Skin epidermis (tissue), 12 donors: ENCODE measurements at regions not wholly inside any gene's neighbourhood (a gene's known extent, or its start where the extent isn't known, plus 50 kb on each side); places are given as distances from the start of the nearest gene placed in this dataset.

ENCODE experiments used
- H3K27ac ChIP-seq, 21 experiments: fragments of 200-600 bp; sonication (generic) in 11 of 21; one replicate each; pipeline ENCODE4 v1.5.0; 2020; ENCODE audit warnings: mild to moderate bottlenecking in 3 of 21, inconsistent platforms in 2 of 21, moderate library complexity in 2 of 21
- H3K4me3 ChIP-seq, 7 experiments: fragments of 200-600 bp; sonication (generic) in 2 of 7; one replicate each; pipeline ENCODE4 v1.5.0; 2020; ENCODE audit warnings: inconsistent platforms in 2 of 7, mild to moderate bottlenecking in 2 of 7, moderate library complexity in 1 of 7

DNA sequence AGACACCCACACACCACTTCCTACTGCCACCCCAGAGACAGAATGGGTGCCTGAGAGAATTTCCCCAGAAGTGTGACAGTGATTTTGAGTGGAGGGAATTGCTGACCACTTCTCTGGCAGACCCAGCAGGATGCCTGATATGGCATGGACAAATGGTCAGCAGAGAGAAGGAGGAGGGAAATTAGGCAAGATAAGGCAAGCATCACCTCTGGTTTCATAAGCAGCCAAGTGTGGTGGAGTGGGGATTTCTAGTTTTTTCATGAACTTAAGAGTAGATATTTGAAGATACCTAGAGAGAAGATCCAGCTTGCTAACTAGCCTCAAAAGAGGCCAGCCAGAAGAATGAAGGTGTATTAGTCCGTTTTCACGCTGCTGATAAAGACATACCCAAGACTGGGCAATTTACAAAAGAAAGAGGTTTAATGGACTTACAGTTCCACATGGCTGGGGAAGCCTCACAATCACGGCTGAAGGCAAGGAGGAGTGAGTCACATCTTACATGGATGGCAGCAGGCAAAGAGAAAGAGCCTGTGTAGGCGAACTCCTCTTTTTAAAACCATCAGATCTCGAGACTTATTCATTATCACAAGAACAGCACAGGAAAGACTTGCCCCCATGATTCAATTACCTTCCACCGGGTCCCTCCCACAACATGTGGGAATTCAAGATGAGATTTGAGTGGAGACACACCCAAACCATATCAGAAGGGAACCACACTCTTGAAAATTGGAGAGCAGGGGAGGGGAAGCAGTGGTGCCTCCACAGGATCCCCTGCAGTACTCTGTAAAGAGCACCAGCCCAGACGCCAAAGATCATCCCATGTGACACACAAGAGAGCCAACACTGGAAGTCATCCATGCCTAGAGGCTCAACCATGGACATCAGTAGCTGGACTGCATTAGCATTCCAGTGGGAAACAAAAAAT is 64.2 kb downstream of the RBM43 start:
- no peak overlapping the region for H3K27ac ChIP-seq
- no peak overlapping the region for H3K4me3 ChIP-seq

DNA sequence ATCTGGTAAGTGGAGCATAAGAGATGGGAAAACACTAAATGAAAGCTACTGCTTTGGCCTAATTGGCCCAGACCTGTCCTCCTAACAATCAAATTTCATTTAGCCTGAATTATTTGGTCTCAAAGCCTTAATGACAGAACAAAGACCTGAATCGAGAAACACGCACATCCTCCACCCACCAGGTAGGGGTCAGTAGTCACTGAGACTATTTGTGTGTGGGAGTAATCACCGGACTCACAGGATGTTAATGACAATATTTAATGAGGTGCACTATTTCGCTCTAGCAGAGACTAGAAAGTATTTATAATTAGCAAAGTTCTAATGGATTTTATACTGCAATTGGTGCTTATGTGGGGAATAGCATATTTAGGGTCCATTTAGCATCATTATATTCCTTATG is 68.1 kb downstream of the RBM43 start:
- Histone ChIP-seq H3K4me3 (no peak overlapping the region), H3K27ac (no peak overlapping the region)

DNA sequence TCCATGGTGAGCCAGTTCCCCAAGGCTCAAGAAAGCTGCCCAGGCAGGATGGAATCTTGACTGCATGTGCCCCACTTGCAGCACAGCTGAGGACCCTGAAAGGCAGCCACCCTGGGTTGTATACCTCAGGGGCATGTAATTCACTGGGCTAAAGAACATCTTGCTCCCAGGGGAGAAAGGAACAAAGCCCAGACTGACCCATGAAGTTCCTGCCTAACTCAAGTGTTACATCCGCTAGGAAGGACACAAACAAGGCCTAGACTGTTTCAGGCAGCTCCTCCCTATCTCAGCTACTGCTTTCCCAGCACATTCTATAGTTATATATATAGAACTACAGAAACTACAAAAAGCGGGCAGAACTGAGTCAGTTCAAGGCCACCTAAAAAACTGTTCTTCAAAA is 69.0 kb downstream of the RBM43 start:
- no peak overlapping the region for H3K27ac ChIP-seq
- H3K4me3 ChIP-seq = no peak overlapping the region

DNA sequence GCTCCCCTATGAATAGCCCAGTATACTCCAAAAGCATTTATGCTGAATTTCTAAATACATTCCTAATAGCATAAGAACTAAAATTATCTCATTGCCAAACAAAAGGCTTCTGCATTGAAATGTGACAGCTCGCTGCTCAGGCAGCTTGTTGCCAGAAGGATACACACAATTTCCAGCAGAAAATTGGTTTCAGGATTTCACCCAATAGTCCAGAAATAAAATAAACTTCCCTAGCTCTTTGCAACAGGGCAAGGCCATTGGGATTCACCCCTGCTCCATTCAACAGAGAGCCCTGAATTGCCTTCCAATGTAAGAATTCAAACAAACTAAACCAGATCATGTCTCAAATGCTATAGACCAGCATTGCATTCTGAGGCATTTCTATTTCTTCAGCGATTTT is 70.7 kb downstream of the RBM43 start:
- H3K27ac ChIP-seq = no peak overlapping the region

DNA sequence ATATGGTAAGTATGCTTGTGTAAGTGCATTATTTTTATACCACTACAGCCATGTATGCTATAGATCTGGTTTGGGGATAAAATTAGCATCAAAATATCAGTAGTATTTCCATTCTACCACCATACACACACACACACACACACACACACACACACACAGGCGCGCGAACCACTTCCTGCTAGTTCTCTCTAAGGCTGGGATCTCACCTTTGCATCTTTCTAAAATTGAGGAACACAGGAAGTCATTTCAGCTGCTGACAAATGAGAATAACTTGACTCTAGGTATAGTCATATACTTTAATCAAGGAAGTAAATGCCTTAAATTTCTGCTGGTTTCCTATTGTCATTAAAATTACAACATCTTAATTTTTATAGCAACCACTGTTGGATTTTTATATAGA is 72.5 kb downstream of the RBM43 start:
- Histone ChIP-seq H3K27ac (no peak overlapping the region), H3K4me3 (no peak overlapping the region)

More for the DNA sequence above, 70.7 kb downstream of the RBM43 start:
- H3K4me3 ChIP-seq = no peak overlapping the region

DNA sequence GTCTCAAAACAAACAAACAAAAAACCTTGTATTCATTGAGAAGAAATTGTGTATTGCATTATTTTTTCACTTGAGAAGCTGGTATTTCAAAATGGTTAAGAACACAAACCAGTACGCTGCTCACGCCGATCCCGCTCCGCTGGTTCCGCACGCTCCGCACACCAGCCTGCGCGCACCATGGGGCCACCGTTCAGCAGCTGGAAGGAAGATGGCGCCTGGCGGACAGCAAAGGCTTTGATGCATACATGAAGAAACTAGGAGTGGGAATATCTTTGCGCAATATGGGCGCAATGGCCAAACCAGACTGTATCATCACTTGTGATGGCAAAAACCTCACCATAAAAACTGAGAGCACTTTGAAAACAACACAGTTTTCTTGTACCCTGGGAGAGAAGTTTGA is 75.7 kb downstream of the RBM43 start:
- Histone ChIP-seq H3K27ac (no peak overlapping the region), H3K4me3 (no peak overlapping the region)

DNA sequence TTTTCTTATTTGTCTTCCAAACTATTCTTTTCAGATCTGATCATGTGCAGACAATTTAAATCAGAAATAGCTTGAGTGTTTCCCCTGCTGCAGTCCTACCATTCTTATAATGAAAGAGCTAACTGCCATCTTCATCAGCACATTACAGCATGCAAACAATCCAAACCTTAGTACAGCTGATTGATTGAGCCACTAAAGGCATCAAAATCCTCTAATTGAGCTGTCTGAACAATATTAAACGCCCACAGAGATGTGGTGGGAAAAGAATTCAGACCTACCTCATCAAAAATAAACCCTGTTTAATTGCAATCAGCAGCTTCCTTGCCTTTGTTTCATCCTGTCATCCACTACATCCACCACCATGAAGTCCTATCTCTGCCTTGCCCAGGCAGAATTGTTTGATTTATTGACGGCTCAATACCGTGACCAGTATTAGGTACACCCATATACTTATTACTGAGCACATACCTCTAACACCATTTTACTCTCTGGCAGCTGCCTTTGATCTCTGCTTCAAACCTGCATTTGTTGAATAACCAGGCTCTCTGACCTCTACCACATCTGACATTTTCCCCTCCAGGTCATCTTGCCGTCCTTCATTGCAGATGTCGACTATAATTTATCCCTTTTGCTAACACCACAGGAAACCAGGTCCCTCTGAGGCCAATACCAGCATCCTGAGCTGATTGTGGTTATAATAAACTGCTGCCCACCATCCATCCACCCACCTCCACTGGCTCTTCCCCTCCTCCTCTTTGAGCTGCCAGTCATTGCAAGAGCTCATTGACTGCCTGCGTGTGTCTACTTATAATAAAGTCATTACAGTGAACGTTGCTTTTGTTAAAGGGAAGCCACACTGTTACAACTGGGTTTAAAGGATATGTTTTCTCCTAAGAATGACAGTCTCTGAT is 78.5 kb downstream of the RBM43 start:
- H3K4me3 ChIP-seq = no peak overlapping the region
- H3K27ac ChIP-seq = no peak overlapping the region

DNA sequence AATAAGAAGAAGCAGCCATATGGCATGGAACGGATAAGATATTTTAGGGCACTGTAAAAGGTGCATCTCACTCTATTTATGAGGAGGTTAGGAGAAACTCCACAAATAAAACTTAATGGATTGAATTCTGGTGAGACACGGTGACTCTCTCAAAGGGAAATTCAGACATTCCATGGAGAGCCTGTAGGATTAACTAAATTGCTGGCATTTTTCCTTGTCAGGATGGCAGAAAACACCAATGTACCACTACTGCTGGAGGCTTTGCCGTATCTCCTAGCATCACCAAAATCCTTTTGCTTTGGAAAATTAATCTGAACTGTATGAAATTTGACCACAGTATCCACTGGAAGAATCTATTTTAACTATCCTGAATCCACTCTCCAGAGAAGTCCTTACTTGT is 79.3 kb downstream of the RBM43 start:
- H3K27ac ChIP-seq = no peak overlapping the region
- no peak overlapping the region for H3K4me3 ChIP-seq

DNA sequence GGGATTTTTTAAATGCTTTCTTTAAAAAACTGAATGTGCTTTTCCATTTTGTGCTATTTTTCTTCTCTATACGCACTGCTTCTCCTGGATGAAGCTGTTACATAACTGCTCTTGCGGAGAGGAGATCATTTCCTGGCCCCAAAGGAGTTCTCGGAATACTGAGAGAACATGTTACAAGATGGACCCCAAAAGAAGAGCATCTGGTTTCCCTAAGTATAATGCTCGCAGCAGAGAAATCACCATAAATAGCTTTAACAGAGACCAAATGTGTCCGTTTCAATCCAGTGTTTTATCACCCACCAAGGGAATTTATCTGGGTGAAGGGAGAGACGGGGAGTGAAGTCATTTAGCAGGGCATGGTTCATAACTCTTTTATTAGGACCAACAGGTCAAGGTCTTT is 80.1 kb downstream of the RBM43 start:
- no peak overlapping the region for H3K4me3 ChIP-seq
- no peak overlapping the region for H3K27ac ChIP-seq

DNA sequence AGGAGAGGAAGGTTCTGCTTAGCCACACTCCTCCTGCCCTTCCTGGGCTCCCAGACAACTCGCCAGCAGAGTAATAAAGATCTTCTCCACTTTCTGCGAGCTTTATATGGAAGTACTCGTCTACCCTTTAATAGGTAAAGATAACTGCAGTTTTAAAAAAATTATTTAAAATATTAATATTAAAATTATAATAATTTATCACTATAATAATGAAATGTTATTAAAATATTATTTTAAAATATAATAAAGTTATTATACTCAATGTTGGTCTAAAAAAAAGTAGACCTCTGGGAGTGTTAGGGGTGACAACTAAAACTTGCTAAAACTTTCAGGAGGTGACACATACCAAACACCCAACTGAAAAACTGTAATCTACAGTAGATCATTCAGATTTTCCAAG is 81.5 kb downstream of the RBM43 start:
- Histone ChIP-seq H3K27ac (no peak overlapping the region), H3K4me3 (no peak overlapping the region)

DNA sequence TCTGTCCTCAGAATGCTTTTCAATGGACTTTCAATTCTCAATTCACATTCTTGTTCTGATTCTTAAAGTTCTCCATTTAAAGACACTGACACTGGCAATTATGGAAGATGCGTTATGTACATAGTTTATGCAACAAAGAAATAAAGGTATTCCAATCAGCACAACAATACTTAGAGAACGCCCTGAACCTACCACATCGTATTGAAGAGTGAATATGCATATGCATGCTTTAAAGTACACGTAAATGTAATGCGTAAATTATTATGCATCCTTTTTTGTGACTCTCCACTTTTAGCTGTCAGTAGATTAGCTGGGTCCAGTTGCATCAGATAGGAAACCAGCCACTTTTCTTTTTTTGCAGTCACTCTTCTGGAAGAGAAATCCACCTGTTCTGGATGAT is 83.5 kb downstream of the RBM43 start:
- no peak overlapping the region for H3K4me3 ChIP-seq
- H3K27ac ChIP-seq = no peak overlapping the region

DNA sequence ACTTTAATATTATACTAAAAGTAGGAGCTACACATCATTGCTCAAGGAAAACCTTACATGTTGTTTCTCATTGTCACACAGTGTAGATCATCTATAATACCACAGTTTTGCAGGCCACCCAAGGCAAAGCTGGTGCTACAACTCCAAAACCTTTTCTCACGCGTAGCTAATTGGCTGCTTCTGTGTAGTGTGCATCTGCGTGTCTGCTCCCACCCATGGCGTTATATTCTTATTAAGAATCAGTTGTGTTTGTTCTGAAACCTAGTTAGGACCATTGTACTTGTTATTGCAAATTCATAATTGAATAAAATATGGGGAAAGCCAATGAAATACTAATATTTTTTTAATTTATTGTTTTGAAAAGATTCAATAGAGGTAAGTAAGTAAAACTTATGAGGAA is 83.9 kb downstream of the RBM43 start:
- H3K4me3 ChIP-seq = no peak overlapping the region
- no peak overlapping the region for H3K27ac ChIP-seq

DNA sequence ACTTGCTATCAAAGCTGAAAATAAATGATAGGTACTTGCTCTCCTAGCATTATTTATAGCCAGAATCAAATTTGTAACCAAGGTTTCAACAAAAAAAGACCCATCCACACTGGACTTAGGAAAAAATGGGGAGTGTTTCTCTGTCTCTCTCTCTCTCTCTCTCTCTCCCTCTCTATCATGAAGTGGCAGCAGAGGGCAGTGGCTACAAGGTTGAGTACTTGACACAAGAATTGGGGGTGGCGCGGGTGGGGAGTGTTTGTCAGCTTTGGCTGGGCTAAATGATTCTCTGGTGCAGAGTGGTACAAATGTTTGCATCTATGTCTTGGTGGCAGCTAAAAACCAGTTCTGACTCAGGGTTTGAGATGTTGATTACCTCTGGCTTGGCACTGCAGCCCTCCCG is 85.0 kb downstream of the RBM43 start:
- H3K27ac ChIP-seq = no peak overlapping the region
- no peak overlapping the region for H3K4me3 ChIP-seq

DNA sequence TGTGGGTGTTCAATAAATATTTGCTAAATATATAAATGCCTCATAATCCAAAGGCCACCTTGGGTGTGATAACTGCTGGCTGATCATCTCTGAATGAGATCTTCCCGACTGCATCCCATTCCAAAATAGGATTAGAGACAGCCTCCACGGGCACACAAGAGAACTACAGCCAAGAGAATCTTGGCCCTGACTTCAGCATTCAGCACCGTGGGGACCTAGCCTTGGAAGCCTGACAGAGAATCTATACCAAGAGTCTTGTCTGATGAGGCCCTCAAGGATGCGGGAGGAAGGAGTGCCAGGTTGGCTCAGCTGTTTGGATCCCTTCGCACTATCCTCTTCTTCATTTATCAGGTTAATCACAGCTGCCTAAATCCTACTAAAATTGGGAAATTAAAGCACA is 85.8 kb downstream of the RBM43 start:
- H3K4me3 ChIP-seq = no peak overlapping the region
- H3K27ac ChIP-seq = no peak overlapping the region

DNA sequence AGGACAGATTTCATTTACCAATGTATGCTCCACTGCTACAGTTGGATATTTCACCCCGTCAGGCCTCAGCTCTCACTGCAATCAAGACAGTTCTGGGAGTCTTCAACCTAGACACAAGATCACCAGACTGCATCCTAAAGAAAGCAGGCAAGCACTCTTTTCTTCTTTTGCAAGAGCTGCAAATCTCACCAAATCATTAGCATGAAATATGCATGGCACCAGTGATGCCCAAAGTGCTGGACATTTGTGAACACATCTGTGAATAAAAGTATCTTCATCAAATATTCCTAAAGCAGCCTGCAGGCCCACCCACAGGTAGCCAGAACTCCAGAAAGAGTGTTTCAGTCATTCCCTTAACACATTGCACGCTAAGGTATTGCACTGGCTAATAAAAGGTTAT is 87.5 kb downstream of the RBM43 start:
- H3K27ac ChIP-seq = no peak overlapping the region
- no peak overlapping the region for H3K4me3 ChIP-seq

DNA sequence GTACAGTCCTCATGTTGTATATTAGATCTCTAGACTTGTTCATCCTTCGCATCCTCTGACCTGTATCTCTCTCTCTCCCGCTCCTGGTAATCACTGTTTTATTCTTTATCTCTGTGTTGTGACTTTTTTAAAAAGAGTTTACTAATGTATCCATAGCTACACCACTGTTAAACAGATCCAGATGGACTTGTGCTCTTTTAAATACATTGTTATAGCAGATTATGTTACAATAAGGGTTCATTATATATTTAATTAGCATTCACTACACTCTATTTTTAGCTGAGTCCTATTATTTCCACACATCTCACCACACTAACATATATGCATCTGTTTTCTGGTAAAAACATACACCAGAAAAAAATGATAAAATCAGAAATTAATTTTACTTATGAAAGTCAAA is 90.5 kb downstream of the RBM43 start:
- Histone ChIP-seq H3K4me3 (no peak overlapping the region), H3K27ac (no peak overlapping the region)

DNA sequence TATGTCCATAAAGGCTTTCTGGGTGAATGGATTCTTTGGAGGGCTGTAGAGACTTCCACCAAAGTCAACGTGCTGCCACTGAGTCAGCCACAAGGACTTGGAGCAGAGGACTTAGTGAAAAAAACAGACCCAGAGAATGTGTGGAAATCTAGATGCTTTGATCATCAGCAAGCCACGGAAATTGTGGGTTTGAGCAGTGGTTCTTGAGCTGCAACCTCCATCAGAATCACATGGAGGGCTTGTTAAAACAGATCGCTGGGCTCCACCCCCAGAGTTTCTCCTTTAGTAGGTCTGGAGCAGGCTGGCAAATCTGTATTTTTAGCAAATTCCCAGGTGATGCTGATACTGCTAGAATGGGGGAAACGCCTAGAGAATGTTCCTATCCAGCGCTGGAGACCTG is 95.3 kb downstream of the RBM43 start:
- Histone ChIP-seq H3K27ac (no peak overlapping the region), H3K4me3 (no peak overlapping the region)

DNA sequence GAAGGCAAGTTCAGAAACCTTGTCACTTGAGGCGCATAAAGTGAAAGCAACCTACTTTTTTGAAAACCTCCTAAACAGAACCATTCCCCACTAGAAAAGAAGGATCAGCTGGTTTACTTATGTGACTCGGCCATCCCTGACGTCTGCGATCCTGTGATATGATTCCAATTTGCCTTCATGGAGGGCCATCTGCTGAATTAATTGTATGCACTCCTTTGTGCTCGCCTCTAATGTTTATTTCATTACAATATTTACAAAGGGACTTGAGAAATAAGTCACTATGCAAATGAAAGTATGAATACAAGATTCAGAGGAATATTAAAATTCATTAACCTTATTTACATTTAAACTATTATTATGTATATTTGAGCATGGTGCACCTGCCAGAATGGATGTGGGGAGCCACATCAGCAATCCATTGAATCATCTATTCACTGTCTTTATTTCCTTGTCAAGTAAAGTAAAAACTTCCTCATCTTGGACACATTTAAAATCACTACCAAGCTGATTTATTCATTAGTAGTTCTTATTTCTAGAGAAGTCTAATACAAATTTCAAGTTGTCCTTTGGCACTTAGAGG is 96.5 kb downstream of the RBM43 start:
- H3K27ac ChIP-seq = no peak overlapping the region
- H3K4me3 ChIP-seq = no peak overlapping the region

DNA sequence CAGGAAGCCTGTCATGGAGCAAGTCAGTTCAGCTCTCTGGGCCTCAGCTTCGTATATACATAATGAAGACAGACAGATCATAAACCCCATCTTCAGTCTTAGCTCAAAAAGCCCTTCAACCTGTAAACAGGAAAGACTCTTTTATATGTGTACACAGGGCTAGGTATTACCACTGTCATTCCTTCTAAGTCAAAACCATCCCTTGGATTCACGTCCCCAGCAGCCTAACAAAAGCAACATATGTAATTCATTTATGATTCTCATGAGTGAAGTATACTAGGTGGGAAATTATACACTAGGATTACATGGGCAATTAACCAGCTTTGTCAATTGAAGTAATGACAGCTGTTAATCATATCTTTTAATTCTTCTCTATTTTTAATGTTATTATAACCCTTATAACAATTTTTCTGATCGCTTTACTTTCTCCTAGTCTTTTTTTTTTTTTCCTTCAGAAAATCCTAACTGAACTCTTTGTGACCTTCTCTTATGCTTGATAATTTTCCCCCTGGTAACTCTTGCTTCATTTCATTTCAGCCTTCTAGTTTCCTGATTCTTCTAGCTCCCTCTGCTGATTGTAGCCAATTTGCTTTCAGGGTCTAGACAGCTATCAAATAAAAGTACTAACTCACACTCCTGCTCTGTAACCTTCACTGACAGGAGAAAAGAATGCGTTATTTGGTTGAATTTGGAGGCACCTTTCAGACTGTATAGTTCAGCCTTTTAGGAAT is 99.7 kb downstream of the RBM43 start:
- Histone ChIP-seq H3K27ac (no peak overlapping the region), H3K4me3 (no peak overlapping the region)

DNA sequence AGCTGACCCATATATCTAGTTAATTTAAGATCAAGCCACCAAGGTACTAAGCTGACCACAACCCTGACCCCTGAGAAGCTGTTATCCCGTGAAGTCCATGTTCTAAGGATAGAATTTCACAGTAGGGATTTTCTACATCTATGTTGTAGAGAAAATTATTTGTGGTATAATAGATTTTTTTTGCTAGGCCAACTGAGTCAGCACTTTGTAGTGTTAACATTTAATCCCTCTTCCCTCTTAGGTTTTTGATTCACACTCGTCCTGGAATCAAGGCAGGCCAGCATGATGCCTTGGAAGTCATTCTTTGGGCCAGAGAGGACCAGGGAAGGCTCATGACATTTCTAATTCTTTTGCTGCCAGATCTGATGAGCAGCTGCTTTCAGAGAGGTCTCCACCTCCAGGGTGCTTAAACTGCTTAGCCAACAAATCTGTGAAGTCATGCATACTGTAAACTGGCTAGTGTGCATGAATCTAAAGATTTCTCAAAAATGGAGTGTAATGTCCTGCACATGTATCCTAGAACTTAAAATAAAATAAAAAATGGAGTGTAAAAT is 102.5 kb downstream of the RBM43 start:
- H3K4me3 ChIP-seq = no peak overlapping the region
- no peak overlapping the region for H3K27ac ChIP-seq
